SK-N-SH treated with all-trans-retinoic acid at 6 μM for 48 hours (cell line): ENCODE measurements at regions not wholly inside any gene's neighbourhood (a gene's known extent, or its start where the extent isn't known, plus 50 kb on each side); places are given as distances from the start of the nearest gene placed in this dataset.
"Not testable (repeated sequence)": the region's sequence is repeated elsewhere in the genome, so short reads cannot be mapped to it uniquely, and the experiment has no call there.

Experiments used
- ATAC-seq: fragments of 200-7000 bp; cut with Tn5 transposase; 3 replicates; pipeline ENCODE4 v1.9.1; 2020; ENCODE audit warnings: mild to moderate bottlenecking, moderate library complexity
- ARNTL ChIP-seq: fragments of 450-650 bp; formaldehyde crosslinking; IDR thresholded peaks from 2 replicates; pipeline ENCODE4 v1.5.0; 2020; ENCODE audit warnings: low read depth, mild to moderate bottlenecking, moderate library complexity, borderline replicate concordance
- BACH2 ChIP-seq: fragments of 250-450 bp; sonication (Bioruptor Pico); IDR thresholded peaks from 2 replicates; pipeline ENCODE4 v1.9.0; 2021; ENCODE audit warnings: mild to moderate bottlenecking, borderline replicate concordance
- CREB5 ChIP-seq: fragments of 250-450 bp; sonication (Bioruptor Pico); IDR thresholded peaks from 2 replicates; pipeline ENCODE4 v1.5.1; 2020; ENCODE audit warnings: low read depth, mild to moderate bottlenecking, moderate library complexity
- CSDC2 ChIP-seq: fragments of 250-450 bp; sonication (Bioruptor Pico); IDR thresholded peaks from 2 replicates; pipeline ENCODE4 v1.5.0; 2020; ENCODE audit warnings: mild to moderate bottlenecking, moderate library complexity
- CSRNP3 ChIP-seq: fragments of 250-450 bp; sonication (Bioruptor Pico); IDR thresholded peaks from 2 replicates; pipeline ENCODE4 v1.5.1; 2021; ENCODE audit warnings: mild to moderate bottlenecking, moderate library complexity
- ESRRG ChIP-seq: fragments of 250-450 bp; sonication (Bioruptor Pico); IDR thresholded peaks from 2 replicates; pipeline ENCODE4 v1.6.1; 2021; ENCODE audit warnings: mild to moderate bottlenecking
- GLIS3 ChIP-seq: fragments of 250-450 bp; sonication (Bioruptor Pico); IDR thresholded peaks from 2 replicates; pipeline ENCODE4 v1.5.0; 2020; ENCODE audit warnings: mild to moderate bottlenecking, moderate library complexity
- ISL1 ChIP-seq: fragments of 250-450 bp; sonication (Bioruptor Pico); IDR thresholded peaks from 2 replicates; pipeline ENCODE4 v2.1.2; 2022; ENCODE audit warnings: mild to moderate bottlenecking, moderate library complexity
- PPARA ChIP-seq: fragments of 250-450 bp; sonication (Bioruptor Pico); IDR thresholded peaks from 2 replicates; pipeline ENCODE4 v1.5.0; 2020; ENCODE audit warnings: mild to moderate bottlenecking, borderline replicate concordance
- RARB ChIP-seq: fragments of 250-450 bp; sonication (Bioruptor Pico); IDR thresholded peaks from 2 replicates; pipeline ENCODE4 v1.8.0; 2021; ENCODE audit warnings: mild to moderate bottlenecking, moderate library complexity
- SNAI2 ChIP-seq: fragments of 250-450 bp; sonication (Bioruptor Pico); IDR thresholded peaks from 2 replicates; pipeline ENCODE4 v1.5.0; 2020; ENCODE audit warnings: mild to moderate bottlenecking, moderate library complexity
- TCF4 ChIP-seq: fragments of 250-450 bp; sonication (Bioruptor Pico); IDR thresholded peaks from 2 replicates; pipeline ENCODE4 v1.8.0; 2021; ENCODE audit warnings: mild to moderate bottlenecking, moderate library complexity, borderline replicate concordance
- TSHZ2 ChIP-seq: fragments of 250-450 bp; sonication (Bioruptor Pico); IDR thresholded peaks from 2 replicates; pipeline ENCODE4 v1.5.0; 2020; ENCODE audit warnings: mild to moderate bottlenecking, moderate library complexity
- ZC3H10 ChIP-seq: fragments of 250-450 bp; sonication (Bioruptor Pico); IDR thresholded peaks from 2 replicates; pipeline ENCODE4 v1.5.1; 2021; ENCODE audit warnings: mild to moderate bottlenecking, moderate library complexity
- ZFP3 ChIP-seq: fragments of 250-450 bp; sonication (Bioruptor Pico); IDR thresholded peaks from 2 replicates; pipeline ENCODE4 v1.5.0; 2020; ENCODE audit warnings: mild to moderate bottlenecking, moderate library complexity
- ZFP30 ChIP-seq: fragments of 450-650 bp; formaldehyde crosslinking; IDR thresholded peaks from 2 replicates; pipeline ENCODE4 v1.5.0; 2022; ENCODE audit warnings: mild to moderate bottlenecking, moderate library complexity
- ZNF565 ChIP-seq: fragments of 450-650 bp; formaldehyde crosslinking; conservative IDR thresholded peaks from 2 replicates; pipeline ENCODE4 v1.5.0; 2020; ENCODE audit warnings: low read depth, mild to moderate bottlenecking, moderate library complexity
- ZNF70 ChIP-seq: fragments of 450-650 bp; formaldehyde crosslinking; IDR thresholded peaks from 2 replicates; pipeline ENCODE4 v1.5.0; 2020; ENCODE audit warnings: mild to moderate bottlenecking, moderate library complexity
- ZNF8 ChIP-seq: fragments of 450-650 bp; formaldehyde crosslinking; IDR thresholded peaks from 2 replicates; pipeline ENCODE4 v1.5.0; 2020; ENCODE audit warnings: mild to moderate bottlenecking, moderate library complexity
- TF ChIP-seq, protein P1 (sequence below): fragments of 250-450 bp; sonication (Bioruptor Pico); IDR thresholded peaks from 2 replicates; pipeline ENCODE4 v1.8.0; 2020; ENCODE audit warnings: mild to moderate bottlenecking, moderate library complexity, borderline replicate concordance
- TF ChIP-seq, protein P2 (sequence below): fragments of 250-450 bp; sonication (Bioruptor Pico); IDR thresholded peaks from 2 replicates; pipeline ENCODE4 v1.8.0; 2021; ENCODE audit warnings: low read depth, mild to moderate bottlenecking, moderate library complexity, borderline replicate concordance

DNA sequence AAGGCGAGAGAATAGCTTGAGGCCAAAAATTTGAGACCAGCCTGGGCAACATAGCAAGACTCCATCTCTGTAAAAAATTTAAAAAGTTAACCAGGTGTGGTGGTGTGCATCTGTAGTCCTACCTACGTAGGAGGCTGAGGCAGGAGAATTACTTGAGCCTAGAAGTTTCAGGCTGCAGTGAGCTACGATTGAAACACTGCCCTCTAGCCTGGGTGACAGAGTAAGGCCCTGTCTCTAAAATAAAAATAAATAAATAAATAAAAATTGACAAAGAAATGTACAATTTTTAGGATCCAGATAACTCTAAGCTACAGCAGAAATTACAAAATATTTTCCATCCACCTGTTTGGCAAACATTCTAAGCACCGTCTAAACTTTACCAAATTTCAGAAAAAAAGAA, 941.0 kb upstream of the ADGRB3 start:
- TF ChIP-seq RARB (CRISPR knock-in tag) (no peak), ZC3H10 (CRISPR knock-in tag) (no peak)
- TF ChIP-seq, all 23 proteins: peak for 0
- no peak for ATAC-seq

DNA sequence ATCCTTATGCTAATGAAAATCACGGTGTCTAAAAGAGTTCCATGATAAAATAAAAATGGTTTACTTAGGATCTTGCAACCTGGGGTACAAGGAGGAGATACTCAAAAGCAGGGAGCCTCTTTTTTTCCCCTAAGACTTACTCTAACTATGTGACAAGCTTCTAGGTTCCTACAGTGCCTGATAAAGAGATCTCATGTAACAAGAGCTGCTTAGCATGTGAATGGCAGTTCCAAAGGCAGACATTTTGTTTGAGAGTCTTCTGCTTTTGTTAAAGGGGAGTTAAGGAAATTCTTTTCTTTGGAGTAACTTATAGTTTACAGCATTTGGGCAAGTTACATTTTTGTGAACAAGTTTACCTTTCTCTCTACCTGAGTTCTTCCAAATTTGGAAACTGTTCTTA, 945.8 kb upstream of the ADGRB3 start:
- ATAC-seq = no peak
- TF ChIP-seq TCF4 (CRISPR knock-in tag) (no peak), ZFP3 (CRISPR knock-in tag) (no peak), ZNF565 (no peak), ARNTL (CRISPR knock-in tag) (no peak), RARB (CRISPR knock-in tag) (no peak), GLIS3 (CRISPR knock-in tag) (no peak), ESRRG (no peak), ZNF70 (CRISPR knock-in tag) (no peak), BACH2 (CRISPR knock-in tag) (no peak)

GRCh38 chr6:67687396-67687795, 947.7 kb upstream of the ADGRB3 start:
- no peak for ATAC-seq
- no peak for TF ChIP-seq ZFP30 (CRISPR knock-in tag)
- TF ChIP-seq ARNTL (CRISPR knock-in tag) = no peak
- TF ChIP-seq TSHZ2 (CRISPR knock-in tag) = no peak
- TF ChIP-seq CSRNP3 (CRISPR knock-in tag) = no peak
- no peak for TF ChIP-seq ZNF70 (CRISPR knock-in tag)
- no peak for TF ChIP-seq SNAI2 (CRISPR knock-in tag)
- no peak for TF ChIP-seq ZNF565
- no peak for TF ChIP-seq CREB5 (CRISPR knock-in tag)
- no peak for TF ChIP-seq ZNF8 (CRISPR knock-in tag)
- no peak for TF ChIP-seq RARB (CRISPR knock-in tag)
- TF ChIP-seq ESRRG = no peak
- no peak for TF ChIP-seq PPARA
- TF ChIP-seq, protein P1, sequence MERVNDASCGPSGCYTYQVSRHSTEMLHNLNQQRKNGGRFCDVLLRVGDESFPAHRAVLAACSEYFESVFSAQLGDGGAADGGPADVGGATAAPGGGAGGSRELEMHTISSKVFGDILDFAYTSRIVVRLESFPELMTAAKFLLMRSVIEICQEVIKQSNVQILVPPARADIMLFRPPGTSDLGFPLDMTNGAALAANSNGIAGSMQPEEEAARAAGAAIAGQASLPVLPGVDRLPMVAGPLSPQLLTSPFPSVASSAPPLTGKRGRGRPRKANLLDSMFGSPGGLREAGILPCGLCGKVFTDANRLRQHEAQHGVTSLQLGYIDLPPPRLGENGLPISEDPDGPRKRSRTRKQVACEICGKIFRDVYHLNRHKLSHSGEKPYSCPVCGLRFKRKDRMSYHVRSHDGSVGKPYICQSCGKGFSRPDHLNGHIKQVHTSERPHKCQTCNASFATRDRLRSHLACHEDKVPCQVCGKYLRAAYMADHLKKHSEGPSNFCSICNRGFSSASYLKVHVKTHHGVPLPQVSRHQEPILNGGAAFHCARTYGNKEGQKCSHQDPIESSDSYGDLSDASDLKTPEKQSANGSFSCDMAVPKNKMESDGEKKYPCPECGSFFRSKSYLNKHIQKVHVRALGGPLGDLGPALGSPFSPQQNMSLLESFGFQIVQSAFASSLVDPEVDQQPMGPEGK = no peak
- TF ChIP-seq, protein P2, sequence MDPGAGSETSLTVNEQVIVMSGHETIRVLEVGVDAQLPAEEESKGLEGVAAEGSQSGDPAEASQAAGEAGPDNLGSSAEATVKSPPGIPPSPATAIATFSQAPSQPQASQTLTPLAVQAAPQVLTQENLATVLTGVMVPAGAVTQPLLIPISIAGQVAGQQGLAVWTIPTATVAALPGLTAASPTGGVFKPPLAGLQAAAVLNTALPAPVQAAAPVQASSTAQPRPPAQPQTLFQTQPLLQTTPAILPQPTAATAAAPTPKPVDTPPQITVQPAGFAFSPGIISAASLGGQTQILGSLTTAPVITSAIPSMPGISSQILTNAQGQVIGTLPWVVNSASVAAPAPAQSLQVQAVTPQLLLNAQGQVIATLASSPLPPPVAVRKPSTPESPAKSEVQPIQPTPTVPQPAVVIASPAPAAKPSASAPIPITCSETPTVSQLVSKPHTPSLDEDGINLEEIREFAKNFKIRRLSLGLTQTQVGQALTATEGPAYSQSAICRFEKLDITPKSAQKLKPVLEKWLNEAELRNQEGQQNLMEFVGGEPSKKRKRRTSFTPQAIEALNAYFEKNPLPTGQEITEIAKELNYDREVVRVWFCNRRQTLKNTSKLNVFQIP (CRISPR knock-in tag) = no peak
- no peak for TF ChIP-seq BACH2 (CRISPR knock-in tag)
- TF ChIP-seq CSDC2 = no peak
- TF ChIP-seq ISL1 (CRISPR knock-in tag) = no peak

DNA sequence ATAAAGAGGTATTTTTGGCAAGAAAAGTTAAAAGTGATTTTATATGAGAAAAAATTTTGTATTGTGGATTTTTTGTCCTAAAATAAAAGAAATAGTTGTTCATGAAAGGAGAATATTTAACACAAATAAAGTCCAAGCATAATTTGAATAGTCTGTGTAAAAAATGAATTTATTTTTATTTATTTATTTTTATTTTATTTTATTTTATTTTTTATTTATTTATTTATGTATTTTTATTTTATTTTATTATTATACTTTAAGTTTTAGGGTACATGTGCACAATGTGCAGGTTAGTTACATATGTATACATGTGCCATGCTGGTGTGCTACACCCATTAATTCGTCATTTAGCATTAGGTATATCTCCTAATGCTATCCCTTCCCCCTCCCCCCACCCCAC, 948.9 kb upstream of the ADGRB3 start:
- not testable (repeated sequence) for ATAC-seq
